NCI-H82 (cell line): ENCODE measurements at regions not wholly inside any gene's neighbourhood (a gene's known extent, or its start where the extent isn't known, plus 50 kb on each side); places are given as distances from the start of the nearest gene placed in this dataset.

ENCODE experiments used
- DNase-seq: peaks from one replicate; lab custom pipeline; 2025; lab: John Stamatoyannopoulos, UW

- peak; percentile 85 for DNase-seq
Observed at GRCh38 chr4:18869166-18869565, 847.6 kb upstream of the LCORL start.

- DNase-seq, result no peak
Observed at GRCh38 chr4:18860836-18861530, 839.4 kb upstream of the LCORL start.

GRCh38 chr4:18859468-18859867 is 837.9 kb upstream of the LCORL start:
- DNase-seq, result no peak

DNA sequence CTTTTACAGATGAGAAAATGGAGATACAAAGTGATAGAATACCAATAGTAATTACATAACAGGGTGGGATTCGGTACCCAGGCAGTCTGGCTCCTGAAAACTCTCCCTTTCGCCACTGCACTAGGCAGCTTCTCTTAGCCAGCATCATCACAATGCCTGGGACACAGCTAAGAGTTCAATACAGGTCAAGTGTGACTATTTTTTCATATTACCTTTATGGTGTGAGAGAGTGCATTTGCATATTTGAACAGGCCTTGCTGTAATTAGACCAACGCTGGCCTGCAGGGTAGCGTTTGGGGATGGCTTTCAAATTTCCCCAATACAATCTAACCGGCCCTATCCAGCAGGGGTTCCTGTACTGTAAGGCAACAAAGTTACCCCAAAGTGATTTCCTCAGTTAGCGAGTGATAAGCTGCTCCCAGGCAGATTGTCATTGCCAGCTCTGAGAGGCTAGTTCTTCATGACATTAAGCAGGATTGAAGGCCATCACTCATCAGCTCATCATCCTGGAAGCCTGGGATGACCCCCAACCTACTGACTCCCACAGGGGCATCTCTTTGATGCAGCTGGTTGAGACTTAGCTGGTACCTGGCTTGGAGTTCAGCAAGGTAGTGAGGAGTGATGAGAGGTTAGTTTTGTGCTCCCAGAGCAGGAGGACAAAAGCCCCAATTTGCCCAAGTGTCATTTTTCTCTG is 836.8 kb upstream of the LCORL start:
- DNase-seq, result peak; percentile 77

- DNase-seq, result no peak
Observed at GRCh38 chr4:18850867-18851266, 829.3 kb upstream of the LCORL start.

- no peak for DNase-seq
Observed at GRCh38 chr4:18847249-18847890, 825.8 kb upstream of the LCORL start.

DNA sequence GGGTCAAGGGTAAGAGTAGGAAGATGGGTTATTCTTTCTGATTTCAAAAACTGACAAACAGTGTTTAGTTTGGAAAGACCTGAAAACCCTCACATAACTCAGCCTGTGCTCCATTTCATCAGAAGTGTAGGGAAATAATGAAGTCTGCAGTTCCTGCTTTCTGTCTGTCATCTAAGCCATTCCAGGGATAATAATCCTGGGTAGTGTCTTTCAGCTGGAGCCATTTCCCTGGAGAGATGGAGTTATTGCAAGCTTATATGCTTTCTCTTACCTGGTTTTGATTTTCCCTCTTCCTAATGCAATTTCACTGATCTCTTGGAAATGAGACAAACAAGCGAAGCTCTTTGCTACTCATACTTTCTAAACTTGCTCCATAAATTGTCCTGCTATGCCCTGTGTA is 824.8 kb upstream of the LCORL start:
- DNase-seq, result no peak

- no peak for DNase-seq
Observed at GRCh38 chr4:18844726-18845125, 823.2 kb upstream of the LCORL start.

DNA sequence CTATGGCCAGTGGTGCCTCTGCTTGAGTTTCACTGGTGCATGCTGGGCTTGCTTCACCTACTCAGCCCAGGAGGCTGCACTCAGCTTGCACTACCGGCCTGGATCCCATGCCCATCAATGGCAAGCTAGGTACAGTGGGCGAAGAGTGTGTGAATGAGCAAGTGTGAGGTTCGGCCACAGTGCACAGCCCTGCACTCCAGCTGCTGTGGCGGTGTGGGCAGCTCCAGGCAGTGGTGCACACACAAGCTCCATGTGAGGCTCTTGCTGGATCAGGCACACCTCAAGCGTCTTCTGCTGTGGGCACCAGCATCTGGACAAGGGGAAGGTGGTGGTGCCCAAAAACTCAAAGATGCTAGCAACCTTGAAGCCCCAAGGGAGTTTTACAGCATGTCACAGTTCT is 820.9 kb upstream of the LCORL start:
- DNase-seq, result no peak

- DNase-seq, result no peak
Observed at GRCh38 chr4:18840481-18840880, 818.9 kb upstream of the LCORL start.

- DNase-seq, result no peak
Observed at GRCh38 chr4:18816228-18816895, 794.8 kb upstream of the LCORL start.

DNA sequence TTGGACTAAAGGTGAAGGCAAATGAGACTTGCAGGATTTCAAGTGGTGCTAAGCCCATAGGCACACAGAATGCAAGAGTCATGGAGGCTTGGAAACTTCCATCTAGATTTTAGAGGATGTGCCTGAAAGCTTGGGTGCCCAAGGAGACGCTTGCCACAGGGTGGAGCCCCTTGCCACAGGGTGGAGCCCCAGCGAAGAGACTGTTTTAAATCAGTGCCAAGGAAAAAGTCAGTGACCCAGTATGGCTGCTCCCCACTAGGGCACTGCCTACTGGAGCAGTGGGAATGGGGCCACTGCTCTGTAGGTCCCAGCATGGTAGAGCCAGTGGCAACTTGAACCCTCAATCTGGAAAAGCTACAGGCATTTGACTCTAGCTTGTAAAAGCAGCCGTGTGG is 794.2 kb upstream of the LCORL start:
- DNase-seq, result peak; percentile 3

GRCh38 chr4:18815081-18815778 is 793.7 kb upstream of the LCORL start:
- no peak for DNase-seq

DNA sequence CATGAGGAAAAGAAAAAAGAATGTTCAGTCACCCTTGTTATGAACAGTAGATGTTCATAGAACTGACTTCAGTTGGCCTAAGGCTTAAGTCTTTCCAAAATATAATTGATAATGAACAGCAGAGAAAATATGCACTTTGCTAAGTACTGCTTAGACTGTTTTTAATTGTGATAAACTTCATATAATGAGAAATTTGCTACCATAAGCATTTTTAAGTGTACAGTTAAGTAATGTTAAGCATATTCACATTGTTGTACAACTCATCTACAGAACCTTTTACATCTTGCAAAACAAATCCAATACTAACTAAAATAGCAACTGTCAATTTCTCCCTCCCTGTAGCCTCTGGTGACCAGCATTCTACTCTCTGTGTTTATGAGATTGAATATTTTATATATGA is 792.2 kb upstream of the LCORL start:
- DNase-seq, result no peak

DNA sequence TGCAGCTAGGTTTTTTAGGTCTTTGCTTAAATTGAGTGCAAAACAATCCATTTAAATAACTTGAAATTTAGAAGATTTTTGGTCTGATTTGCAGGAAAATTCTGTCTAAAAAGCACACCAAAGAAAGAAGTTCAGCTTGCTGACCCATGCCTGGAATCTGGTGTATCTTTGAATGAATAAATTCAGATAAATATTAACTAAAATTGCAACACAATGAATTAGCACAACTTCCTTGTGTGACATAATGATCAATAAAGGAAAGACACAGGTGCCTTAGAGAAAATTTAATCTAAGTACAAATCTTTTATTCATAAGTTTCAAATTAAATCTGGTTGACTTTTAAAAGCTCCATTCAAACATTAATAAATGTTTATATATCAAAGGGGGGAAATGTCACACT is 791.5 kb upstream of the LCORL start:
- DNase-seq, result no peak

DNA sequence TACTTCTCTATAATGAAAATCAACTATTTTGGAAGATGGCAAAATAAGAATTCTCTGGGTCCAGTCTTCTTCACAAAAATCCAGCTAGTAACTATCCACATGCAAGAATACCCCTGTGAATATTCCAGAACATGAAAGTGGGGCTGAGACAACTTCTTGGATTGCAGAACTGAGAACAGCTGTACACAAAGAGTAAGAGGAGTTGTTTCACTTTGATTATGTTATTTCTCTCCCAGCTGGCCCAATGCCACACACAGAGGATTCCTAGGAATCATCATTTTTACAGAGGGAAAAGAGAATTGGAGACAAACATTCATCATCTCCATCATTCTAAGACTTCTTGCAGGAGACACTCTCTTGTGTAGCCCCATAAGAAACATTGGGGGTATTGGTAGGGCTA is 782.2 kb upstream of the LCORL start:
- DNase-seq, result no peak

DNA sequence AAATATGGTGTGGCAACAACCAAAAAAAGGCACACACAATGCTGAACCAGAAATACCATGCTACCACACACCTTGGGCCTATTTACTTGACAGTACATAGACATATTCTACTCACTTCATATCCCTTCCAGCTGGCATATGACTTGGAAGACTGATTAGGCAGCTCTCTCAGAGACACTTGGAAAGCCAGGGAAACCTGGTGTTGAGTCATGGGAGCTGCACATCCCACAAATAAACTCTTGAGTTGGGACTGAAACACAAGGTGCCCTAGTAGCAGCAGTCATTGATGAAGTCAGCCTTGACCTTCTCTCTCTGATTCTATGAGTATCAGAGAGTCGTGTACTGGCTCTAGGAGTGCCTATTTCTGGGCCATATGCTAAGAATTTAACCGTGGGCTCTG is 776.6 kb upstream of the LCORL start:
- DNase-seq, result peak; percentile 1

DNA sequence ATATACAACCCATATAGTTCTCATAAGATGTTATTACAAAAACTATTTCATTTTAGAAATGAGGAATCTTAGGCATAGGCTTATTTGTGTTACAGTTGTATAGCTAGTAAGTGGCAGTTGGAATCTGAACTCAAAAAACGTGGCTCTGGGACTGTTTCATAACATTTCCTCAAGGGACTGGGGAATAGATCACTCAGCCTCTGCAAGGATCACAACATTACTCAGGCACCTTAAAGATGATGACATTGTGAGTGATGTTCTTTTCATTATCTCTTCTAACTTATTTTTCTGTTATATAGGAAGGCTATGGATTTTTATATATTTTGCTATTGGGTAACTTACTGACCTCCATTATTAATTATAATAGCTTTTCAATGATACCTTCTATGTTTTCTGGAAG is 774.2 kb upstream of the LCORL start:
- DNase-seq, result no peak

DNA sequence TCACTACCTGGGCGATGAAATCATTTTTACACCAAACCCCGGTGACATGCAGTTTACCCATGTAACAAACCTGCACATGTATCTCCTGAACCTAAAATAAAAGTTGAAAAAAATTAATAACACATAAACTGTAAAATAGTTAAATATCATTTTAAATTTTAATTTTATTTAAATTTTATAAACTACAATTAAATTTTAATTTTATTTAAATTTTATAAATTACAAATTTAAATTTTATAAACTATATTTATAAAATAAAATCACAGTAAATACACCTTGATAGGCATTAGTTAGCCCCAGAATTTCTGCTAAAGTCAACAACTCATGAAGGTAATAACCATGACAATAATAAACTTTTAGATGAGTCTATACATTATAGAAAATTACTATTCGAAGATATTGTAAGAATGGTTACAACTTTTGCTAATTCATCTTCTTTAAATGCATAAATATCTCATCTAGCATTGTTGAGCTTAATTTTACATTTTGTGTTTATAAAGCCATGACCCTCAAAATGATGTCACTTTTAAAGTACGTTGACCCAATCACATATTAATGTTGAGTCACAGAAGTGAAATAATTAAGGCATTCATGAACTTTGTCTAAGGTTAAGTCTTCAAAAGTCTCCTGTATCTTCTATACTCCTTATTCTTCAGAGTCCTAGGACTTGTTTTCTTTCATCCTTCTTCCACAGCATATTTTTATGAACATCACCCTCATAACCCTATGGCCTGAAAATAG is 755.8 kb upstream of the LCORL start:
- DNase-seq, result no peak

- no peak for DNase-seq
Observed at GRCh38 chr4:18767921-18768320, 746.4 kb upstream of the LCORL start.

DNA sequence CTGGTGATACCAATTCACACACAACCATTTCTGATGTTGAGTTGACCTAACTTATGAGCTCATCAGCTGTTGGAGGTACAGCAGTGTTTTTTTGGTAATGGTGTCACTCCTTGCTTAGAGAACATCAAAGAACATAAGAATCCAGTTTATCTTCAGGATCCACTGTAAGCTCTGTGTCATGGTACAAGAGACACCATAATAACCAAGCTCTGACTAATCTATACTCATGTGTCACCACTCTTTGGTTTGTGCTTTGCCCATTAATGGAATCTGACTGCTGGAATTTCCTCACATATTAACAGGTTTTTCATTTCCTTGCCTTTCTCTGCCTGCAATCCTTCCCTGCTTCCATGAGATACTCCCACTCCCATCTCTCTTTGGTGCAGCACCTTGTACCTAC is 735.1 kb upstream of the LCORL start:
- no peak for DNase-seq

GRCh38 chr4:18754180-18754579 is 732.6 kb upstream of the LCORL start:
- DNase-seq, result no peak
